WTC11 (cell line): ENCODE measurements at regions not wholly inside any gene's neighbourhood (a gene's known extent, or its start where the extent isn't known, plus 50 kb on each side); places are given as distances from the start of the nearest gene placed in this dataset.

Source experiments
- ATAC-seq: fragments of 200-7000 bp; cut with Tn5 transposase; 2 replicates; pipeline ENCODE4 v1.10.0; 2021; ENCODE audit warnings: mild to moderate bottlenecking, moderate library complexity
- CTCF ChIA-PET: fragments of 300-600 bp; sonication (Branson Sonifier 250); formaldehyde crosslinking; loops from one replicate; lab custom pipeline; 2021; ENCODE audit warnings: antibody characterized with exemption; lab: Charles Lee
- POLR2A ChIA-PET: fragments of 350-600 bp; sonication (Branson Sonifier 250); formaldehyde crosslinking; loops from one replicate; lab custom pipeline; 2021; ENCODE audit warnings: antibody characterized with exemption; lab: Charles Lee
- DNase-seq: peaks from one replicate; pipeline ENCODE4 v3.0.0; 2021; ENCODE audit warnings: low spot score
- H3K27ac Mint-ChIP-seq: 2 replicates; pipeline ENCODE4 v1.8.0; 2021; ENCODE audit warnings: mixed read lengths
- H3K27me3 Mint-ChIP-seq: 2 replicates; pipeline ENCODE4 v1.8.0; 2021; ENCODE audit warnings: low read depth, mild to moderate bottlenecking, moderate library complexity, mixed read lengths
- H3K36me3 Mint-ChIP-seq: 2 replicates; pipeline ENCODE4 v1.8.0; 2021; ENCODE audit warnings: mixed read lengths
- H3K4me1 Mint-ChIP-seq: 2 replicates; pipeline ENCODE4 v1.8.0; 2022; ENCODE audit warnings: mixed read lengths
- H3K4me3 Mint-ChIP-seq: 2 replicates; pipeline ENCODE4 v1.8.0; 2021; ENCODE audit warnings: mild to moderate bottlenecking, moderate library complexity, mixed read lengths
- H3K9me3 Mint-ChIP-seq: 2 replicates; pipeline ENCODE4 v1.8.0; 2021; ENCODE audit warnings: mixed read lengths
- ATF1 ChIP-seq: sonication (generic); formaldehyde crosslinking; IDR thresholded peaks from 2 replicates; pipeline ENCODE4 v1.8.1; 2023; ENCODE audit warnings: mild to moderate bottlenecking, moderate library complexity, missing genetic modification reagents
- CREM ChIP-seq: sonication (generic); formaldehyde crosslinking; IDR thresholded peaks from 2 replicates; pipeline ENCODE4 v1.8.1; 2022; ENCODE audit warnings: mild to moderate bottlenecking, missing genetic modification reagents, moderate library complexity
- FOXK1 ChIP-seq: sonication (generic); formaldehyde crosslinking; IDR thresholded peaks from 2 replicates; pipeline ENCODE4 v1.8.0; 2022; ENCODE audit warnings: mild to moderate bottlenecking, moderate library complexity, missing genetic modification reagents
- GABPB1 ChIP-seq: sonication (generic); formaldehyde crosslinking; IDR thresholded peaks from 2 replicates; pipeline ENCODE4 v1.8.1; 2023; ENCODE audit warnings: mild to moderate bottlenecking, missing genetic modification reagents
- ZNF121 ChIP-seq: sonication (generic); formaldehyde crosslinking; IDR thresholded peaks from 2 replicates; pipeline ENCODE4 v1.8.0; 2023; ENCODE audit warnings: missing genetic modification reagents
- TF ChIP-seq, protein P1 (sequence below): fragments of 250-450 bp; sonication (Bioruptor Pico); IDR thresholded peaks from 2 replicates; pipeline ENCODE4 v1.9.0; 2021; ENCODE audit warnings: moderate library complexity, mild to moderate bottlenecking, inconsistent platforms, borderline replicate concordance
- TF ChIP-seq, protein P2 (sequence below): sonication (generic); formaldehyde crosslinking; IDR thresholded peaks from 2 replicates; pipeline ENCODE4 v1.8.0; 2023; ENCODE audit warnings: mild to moderate bottlenecking, missing genetic modification reagents
- TF ChIP-seq, protein P3 (sequence below): fragments of 200-600 bp; IDR thresholded peaks from 2 replicates; pipeline ENCODE4 v1.8.0; 2022; ENCODE audit warnings: antibody characterized with exemption
- TF ChIP-seq, protein P4 (sequence below): fragments of 250-450 bp; sonication (Bioruptor Pico); IDR thresholded peaks from 2 replicates; pipeline ENCODE4 v2.1.2; 2022; ENCODE audit warnings: mild to moderate bottlenecking, moderate library complexity
- TF ChIP-seq, protein P5 (sequence below): sonication (generic); formaldehyde crosslinking; IDR thresholded peaks from 2 replicates; pipeline ENCODE4 v1.8.1; 2023; ENCODE audit warnings: mild to moderate bottlenecking, missing genetic modification reagents, borderline replicate concordance
- TF ChIP-seq, protein P6 (sequence below): sonication (generic); formaldehyde crosslinking; IDR thresholded peaks from 2 replicates; pipeline ENCODE4 v1.8.1; 2022; ENCODE audit warnings: mild to moderate bottlenecking, missing genetic modification reagents, moderate library complexity, borderline replicate concordance
- TF ChIP-seq, protein P7 (sequence below): sonication (generic); formaldehyde crosslinking; IDR thresholded peaks from 2 replicates; pipeline ENCODE4 v1.8.0; 2022; ENCODE audit warnings: mild to moderate bottlenecking, missing genetic modification reagents
- TF ChIP-seq, protein P8 (sequence below): sonication (generic); formaldehyde crosslinking; IDR thresholded peaks from 2 replicates; pipeline ENCODE4 v1.8.1; 2023; ENCODE audit warnings: mild to moderate bottlenecking, missing genetic modification reagents
- TF ChIP-seq, protein P9 (sequence below): fragments of 250-450 bp; sonication (Bioruptor Pico); IDR thresholded peaks from 2 replicates; pipeline ENCODE4 v1.9.0; 2021; ENCODE audit warnings: mild to moderate bottlenecking
- TF ChIP-seq, protein P10 (sequence below): sonication (generic); formaldehyde crosslinking; IDR thresholded peaks from 2 replicates; pipeline ENCODE4 v1.8.1; 2022; ENCODE audit warnings: mild to moderate bottlenecking, moderate library complexity, missing genetic modification reagents

DNA sequence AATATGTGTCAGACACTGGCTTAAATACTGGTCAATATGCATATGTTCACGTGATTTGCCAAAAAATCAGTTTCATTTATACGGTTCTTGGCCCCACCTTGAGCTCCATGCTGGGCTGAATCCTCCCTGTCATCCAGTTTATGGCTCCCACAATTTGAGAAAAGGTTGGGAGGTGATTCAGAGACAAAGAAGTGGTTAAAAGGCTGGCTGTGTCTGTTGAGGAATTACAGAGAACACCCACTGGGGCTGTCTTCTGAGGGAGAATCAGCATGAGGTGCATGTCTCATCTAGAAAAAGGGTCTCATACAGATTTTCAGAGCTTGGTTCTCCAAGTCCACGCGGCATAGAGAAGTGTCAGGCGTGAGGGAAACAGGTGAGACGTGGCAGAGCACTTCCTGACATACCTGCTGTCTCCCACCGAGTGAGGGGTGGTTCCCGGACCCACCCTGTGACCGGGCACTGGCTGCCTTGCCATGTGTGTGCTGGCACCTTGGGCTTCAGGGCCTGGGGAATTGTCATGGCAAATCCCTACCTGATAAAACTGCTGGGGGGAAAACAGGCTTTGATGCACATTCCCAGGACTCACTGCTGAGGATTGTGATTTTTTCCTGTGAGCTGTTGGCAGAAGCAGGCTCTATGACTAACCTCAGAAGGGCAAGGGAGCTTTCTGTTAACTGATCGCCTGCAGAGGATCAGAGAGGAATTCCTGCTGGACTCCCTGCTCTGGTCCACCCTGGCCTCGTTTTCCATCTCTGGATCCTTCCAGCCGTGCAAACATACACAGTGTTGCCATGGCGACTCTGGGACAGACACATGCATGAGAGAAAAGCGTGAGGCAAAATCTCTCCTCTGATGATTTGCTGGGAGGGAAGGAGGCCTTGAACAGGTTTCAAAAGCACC lies 223.6 kb downstream of the ADAMTS15 start:
- DNase-seq, result peak; percentile 23
- POLR2A ChIA-PET, result no interaction called here
- peak; percentile 20 for ATAC-seq
- TF ChIP-seq, protein P1, sequence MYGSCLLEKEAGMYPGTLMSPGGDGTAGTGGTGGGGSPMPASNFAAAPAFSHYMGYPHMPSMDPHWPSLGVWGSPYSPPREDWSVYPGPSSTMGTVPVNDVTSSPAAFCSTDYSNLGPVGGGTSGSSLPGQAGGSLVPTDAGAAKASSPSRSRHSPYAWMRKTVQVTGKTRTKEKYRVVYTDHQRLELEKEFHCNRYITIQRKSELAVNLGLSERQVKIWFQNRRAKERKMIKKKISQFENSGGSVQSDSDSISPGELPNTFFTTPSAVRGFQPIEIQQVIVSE (CRISPR knock-in tag), result no peak
- TF ChIP-seq GABPB1 (CRISPR knock-in tag), result no peak
- TF ChIP-seq, protein P2, sequence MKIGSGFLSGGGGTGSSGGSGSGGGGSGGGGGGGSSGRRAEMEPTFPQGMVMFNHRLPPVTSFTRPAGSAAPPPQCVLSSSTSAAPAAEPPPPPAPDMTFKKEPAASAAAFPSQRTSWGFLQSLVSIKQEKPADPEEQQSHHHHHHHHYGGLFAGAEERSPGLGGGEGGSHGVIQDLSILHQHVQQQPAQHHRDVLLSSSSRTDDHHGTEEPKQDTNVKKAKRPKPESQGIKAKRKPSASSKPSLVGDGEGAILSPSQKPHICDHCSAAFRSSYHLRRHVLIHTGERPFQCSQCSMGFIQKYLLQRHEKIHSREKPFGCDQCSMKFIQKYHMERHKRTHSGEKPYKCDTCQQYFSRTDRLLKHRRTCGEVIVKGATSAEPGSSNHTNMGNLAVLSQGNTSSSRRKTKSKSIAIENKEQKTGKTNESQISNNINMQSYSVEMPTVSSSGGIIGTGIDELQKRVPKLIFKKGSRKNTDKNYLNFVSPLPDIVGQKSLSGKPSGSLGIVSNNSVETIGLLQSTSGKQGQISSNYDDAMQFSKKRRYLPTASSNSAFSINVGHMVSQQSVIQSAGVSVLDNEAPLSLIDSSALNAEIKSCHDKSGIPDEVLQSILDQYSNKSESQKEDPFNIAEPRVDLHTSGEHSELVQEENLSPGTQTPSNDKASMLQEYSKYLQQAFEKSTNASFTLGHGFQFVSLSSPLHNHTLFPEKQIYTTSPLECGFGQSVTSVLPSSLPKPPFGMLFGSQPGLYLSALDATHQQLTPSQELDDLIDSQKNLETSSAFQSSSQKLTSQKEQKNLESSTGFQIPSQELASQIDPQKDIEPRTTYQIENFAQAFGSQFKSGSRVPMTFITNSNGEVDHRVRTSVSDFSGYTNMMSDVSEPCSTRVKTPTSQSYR (CRISPR knock-in tag), result no peak
- TF ChIP-seq FOXK1 (CRISPR knock-in tag), result no peak
- TF ChIP-seq, protein P3, sequence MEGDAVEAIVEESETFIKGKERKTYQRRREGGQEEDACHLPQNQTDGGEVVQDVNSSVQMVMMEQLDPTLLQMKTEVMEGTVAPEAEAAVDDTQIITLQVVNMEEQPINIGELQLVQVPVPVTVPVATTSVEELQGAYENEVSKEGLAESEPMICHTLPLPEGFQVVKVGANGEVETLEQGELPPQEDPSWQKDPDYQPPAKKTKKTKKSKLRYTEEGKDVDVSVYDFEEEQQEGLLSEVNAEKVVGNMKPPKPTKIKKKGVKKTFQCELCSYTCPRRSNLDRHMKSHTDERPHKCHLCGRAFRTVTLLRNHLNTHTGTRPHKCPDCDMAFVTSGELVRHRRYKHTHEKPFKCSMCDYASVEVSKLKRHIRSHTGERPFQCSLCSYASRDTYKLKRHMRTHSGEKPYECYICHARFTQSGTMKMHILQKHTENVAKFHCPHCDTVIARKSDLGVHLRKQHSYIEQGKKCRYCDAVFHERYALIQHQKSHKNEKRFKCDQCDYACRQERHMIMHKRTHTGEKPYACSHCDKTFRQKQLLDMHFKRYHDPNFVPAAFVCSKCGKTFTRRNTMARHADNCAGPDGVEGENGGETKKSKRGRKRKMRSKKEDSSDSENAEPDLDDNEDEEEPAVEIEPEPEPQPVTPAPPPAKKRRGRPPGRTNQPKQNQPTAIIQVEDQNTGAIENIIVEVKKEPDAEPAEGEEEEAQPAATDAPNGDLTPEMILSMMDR, result no peak
- TF ChIP-seq, protein P4, sequence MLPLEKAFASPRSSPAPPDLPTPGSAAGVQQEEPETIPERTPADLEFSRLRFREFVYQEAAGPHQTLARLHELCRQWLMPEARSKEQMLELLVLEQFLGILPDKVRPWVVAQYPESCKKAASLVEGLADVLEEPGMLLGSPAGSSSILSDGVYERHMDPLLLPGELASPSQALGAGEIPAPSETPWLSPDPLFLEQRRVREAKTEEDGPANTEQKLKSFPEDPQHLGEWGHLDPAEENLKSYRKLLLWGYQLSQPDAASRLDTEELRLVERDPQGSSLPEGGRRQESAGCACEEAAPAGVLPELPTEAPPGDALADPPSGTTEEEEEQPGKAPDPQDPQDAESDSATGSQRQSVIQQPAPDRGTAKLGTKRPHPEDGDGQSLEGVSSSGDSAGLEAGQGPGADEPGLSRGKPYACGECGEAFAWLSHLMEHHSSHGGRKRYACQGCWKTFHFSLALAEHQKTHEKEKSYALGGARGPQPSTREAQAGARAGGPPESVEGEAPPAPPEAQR (CRISPR knock-in tag), result no peak
- no peak for TF ChIP-seq ZNF121
- TF ChIP-seq, protein P5, sequence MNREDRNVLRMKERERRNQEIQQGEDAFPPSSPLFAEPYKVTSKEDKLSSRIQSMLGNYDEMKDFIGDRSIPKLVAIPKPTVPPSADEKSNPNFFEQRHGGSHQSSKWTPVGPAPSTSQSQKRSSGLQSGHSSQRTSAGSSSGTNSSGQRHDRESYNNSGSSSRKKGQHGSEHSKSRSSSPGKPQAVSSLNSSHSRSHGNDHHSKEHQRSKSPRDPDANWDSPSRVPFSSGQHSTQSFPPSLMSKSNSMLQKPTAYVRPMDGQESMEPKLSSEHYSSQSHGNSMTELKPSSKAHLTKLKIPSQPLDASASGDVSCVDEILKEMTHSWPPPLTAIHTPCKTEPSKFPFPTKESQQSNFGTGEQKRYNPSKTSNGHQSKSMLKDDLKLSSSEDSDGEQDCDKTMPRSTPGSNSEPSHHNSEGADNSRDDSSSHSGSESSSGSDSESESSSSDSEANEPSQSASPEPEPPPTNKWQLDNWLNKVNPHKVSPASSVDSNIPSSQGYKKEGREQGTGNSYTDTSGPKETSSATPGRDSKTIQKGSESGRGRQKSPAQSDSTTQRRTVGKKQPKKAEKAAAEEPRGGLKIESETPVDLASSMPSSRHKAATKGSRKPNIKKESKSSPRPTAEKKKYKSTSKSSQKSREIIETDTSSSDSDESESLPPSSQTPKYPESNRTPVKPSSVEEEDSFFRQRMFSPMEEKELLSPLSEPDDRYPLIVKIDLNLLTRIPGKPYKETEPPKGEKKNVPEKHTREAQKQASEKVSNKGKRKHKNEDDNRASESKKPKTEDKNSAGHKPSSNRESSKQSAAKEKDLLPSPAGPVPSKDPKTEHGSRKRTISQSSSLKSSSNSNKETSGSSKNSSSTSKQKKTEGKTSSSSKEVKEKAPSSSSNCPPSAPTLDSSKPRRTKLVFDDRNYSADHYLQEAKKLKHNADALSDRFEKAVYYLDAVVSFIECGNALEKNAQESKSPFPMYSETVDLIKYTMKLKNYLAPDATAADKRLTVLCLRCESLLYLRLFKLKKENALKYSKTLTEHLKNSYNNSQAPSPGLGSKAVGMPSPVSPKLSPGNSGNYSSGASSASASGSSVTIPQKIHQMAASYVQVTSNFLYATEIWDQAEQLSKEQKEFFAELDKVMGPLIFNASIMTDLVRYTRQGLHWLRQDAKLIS (CRISPR knock-in tag), result no peak
- TF ChIP-seq, protein P6, sequence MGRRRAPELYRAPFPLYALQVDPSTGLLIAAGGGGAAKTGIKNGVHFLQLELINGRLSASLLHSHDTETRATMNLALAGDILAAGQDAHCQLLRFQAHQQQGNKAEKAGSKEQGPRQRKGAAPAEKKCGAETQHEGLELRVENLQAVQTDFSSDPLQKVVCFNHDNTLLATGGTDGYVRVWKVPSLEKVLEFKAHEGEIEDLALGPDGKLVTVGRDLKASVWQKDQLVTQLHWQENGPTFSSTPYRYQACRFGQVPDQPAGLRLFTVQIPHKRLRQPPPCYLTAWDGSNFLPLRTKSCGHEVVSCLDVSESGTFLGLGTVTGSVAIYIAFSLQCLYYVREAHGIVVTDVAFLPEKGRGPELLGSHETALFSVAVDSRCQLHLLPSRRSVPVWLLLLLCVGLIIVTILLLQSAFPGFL (CRISPR knock-in tag), result no peak
- TF ChIP-seq, protein P7, sequence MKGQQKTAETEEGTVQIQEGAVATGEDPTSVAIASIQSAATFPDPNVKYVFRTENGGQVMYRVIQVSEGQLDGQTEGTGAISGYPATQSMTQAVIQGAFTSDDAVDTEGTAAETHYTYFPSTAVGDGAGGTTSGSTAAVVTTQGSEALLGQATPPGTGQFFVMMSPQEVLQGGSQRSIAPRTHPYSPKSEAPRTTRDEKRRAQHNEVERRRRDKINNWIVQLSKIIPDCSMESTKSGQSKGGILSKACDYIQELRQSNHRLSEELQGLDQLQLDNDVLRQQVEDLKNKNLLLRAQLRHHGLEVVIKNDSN (CRISPR knock-in tag), result no peak
- TF ChIP-seq, protein P8, sequence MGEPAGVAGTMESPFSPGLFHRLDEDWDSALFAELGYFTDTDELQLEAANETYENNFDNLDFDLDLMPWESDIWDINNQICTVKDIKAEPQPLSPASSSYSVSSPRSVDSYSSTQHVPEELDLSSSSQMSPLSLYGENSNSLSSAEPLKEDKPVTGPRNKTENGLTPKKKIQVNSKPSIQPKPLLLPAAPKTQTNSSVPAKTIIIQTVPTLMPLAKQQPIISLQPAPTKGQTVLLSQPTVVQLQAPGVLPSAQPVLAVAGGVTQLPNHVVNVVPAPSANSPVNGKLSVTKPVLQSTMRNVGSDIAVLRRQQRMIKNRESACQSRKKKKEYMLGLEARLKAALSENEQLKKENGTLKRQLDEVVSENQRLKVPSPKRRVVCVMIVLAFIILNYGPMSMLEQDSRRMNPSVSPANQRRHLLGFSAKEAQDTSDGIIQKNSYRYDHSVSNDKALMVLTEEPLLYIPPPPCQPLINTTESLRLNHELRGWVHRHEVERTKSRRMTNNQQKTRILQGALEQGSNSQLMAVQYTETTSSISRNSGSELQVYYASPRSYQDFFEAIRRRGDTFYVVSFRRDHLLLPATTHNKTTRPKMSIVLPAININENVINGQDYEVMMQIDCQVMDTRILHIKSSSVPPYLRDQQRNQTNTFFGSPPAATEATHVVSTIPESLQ (CRISPR knock-in tag), result no peak
- TF ChIP-seq, protein P9, sequence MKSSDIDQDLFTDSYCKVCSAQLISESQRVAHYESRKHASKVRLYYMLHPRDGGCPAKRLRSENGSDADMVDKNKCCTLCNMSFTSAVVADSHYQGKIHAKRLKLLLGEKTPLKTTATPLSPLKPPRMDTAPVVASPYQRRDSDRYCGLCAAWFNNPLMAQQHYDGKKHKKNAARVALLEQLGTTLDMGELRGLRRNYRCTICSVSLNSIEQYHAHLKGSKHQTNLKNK, result no peak
- TF ChIP-seq ATF1 (CRISPR knock-in tag), result no peak
- no peak for TF ChIP-seq CREM
- TF ChIP-seq, protein P10, sequence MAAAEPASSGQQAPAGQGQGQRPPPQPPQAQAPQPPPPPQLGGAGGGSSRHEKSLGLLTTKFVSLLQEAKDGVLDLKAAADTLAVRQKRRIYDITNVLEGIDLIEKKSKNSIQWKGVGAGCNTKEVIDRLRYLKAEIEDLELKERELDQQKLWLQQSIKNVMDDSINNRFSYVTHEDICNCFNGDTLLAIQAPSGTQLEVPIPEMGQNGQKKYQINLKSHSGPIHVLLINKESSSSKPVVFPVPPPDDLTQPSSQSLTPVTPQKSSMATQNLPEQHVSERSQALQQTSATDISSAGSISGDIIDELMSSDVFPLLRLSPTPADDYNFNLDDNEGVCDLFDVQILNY (CRISPR knock-in tag), result no peak
- CTCF ChIA-PET, result no interaction called here
- no peak overlapping the region for H3K27ac Mint-ChIP-seq
- H3K9me3 Mint-ChIP-seq, result no peaks in the 10 kb centered on the region
- H3K36me3 Mint-ChIP-seq, result no peaks in the 10 kb centered on the region
- no peak overlapping the region for H3K4me3 Mint-ChIP-seq
- H3K27me3 Mint-ChIP-seq, result no peaks in the 10 kb centered on the region; the same call in none of the 2 replicates
- H3K4me1 Mint-ChIP-seq, result 0 out of 2 replicates have a peak, but pooled peaks cover under 1% of the 10 kb centered on the region
